SK-N-SH treated with all-trans-retinoic acid at 6 μM for 48 hours (cell line): ENCODE measurements at regions not wholly inside any gene's neighbourhood (a gene's known extent, or its start where the extent isn't known, plus 50 kb on each side); places are given as distances from the start of the nearest gene placed in this dataset.
"Not testable (repeated sequence)": the region's sequence is repeated elsewhere in the genome, so short reads cannot be mapped to it uniquely, and the experiment has no call there.

Source experiments
- ATAC-seq: fragments of 200-7000 bp; cut with Tn5 transposase; 3 replicates; pipeline ENCODE4 v1.9.1; 2020; ENCODE audit warnings: mild to moderate bottlenecking, moderate library complexity

GRCh38 chr7:143704813-143705212 is 52.7 kb downstream of the CTAGE6 start:
- not testable (repeated sequence) for ATAC-seq

GRCh38 chr7:143700759-143701699 is 56.5 kb downstream of the CTAGE6 start:
- peak; percentile 94 for ATAC-seq
